NT2/D1 (cell line): ENCODE measurements at regions not wholly inside any gene's neighbourhood (a gene's known extent, or its start where the extent isn't known, plus 50 kb on each side); places are given as distances from the start of the nearest gene placed in this dataset.

ENCODE experiments used
- YY1 ChIP-seq: IDR thresholded peaks from 2 replicates; pipeline ENCODE4 v1.6.1; 2011; ENCODE audit not compliant: insufficient read length, insufficient read depth
- ZNF274 ChIP-seq: IDR thresholded peaks from 2 replicates; pipeline ENCODE4 v1.6.1; 2011; ENCODE audit warnings: mild to moderate bottlenecking, low read depth, low read length

DNA sequence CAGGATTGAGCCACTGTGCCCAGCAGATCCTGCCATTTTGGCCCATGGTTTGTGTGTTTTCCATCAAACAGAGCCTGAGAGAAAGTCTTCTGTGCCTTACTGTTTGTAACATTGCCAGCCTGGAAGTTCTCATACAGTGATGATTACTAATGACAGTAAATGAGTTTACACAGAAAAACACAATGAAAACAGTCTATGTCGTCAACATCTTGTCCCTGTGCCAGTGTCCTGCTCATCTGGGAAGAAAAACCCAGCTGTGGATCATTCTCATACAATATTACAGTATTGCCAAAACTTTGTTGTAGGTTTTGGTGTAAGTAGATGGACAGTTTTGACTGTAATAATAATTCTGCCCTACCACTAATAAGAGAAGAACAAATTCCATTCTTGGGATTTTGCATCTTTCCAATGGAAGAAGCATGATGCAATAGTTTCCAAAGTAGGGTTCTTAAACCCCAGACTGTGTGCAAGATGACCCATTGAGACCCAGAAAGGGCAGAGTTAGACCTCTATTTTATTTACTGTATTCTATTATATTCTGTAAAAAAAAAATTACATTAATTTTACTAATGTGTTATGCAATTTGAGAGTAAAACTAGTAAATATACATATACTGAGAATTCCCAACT, 135.0 kb upstream of the JARID2 start:
- no peak for TF ChIP-seq ZNF274
- no peak for TF ChIP-seq YY1
